Natural killer cell (primary cell): ENCODE measurements at regions not wholly inside any gene's neighbourhood (a gene's known extent, or its start where the extent isn't known, plus 50 kb on each side); places are given as distances from the start of the nearest gene placed in this dataset.
"Not testable (repeated sequence)": the region's sequence is repeated elsewhere in the genome, so short reads cannot be mapped to it uniquely, and the experiment has no call there.

Source experiments
- ATAC-seq, 3 donors: fragments of 150-1000 bp in 2 of 3; fragments of 200-7000 bp in 1 of 3; cut with Tn5 transposase; 1 replicate in 1 of 3; 2 replicates in 2 of 3; pipeline ENCODE4 v1.10.0; 2021; ENCODE audit warnings: mild to moderate bottlenecking in 2 of 3, moderate library complexity in 2 of 3
- DNase-seq, 2 donors: peaks; one replicate each; pipeline versions ENCODE4 v3.0.0 to v3.0.0-alpha.2; 2013 to 2021; ENCODE audit warnings: mixed read lengths in 1 of 2
- H3K27ac ChIP-seq: one replicate; pipeline ENCODE4 v1.5.1; 2013; ENCODE audit warnings: mild to moderate bottlenecking, low read length
- H3K27me3 ChIP-seq: one replicate; pipeline ENCODE4 v1.6.1; 2013; ENCODE audit warnings: low read length; ENCODE audit not compliant: control insufficient read depth, insufficient read depth
- H3K36me3 ChIP-seq: one replicate; pipeline ENCODE4 v1.6.1; 2013; ENCODE audit warnings: low read length; ENCODE audit not compliant: control insufficient read depth, insufficient read depth
- H3K4me1 ChIP-seq: one replicate; pipeline ENCODE4 v1.6.1; 2013; ENCODE audit warnings: low read length; ENCODE audit not compliant: control insufficient read depth, insufficient read depth
- H3K4me3 ChIP-seq: one replicate; pipeline ENCODE4 v1.5.1; 2013; ENCODE audit warnings: low read length
- H3K9me3 ChIP-seq: one replicate; pipeline ENCODE4 v1.6.1; 2013; ENCODE audit warnings: low read length; ENCODE audit not compliant: control insufficient read depth, insufficient read depth
- H3K27ac Mint-ChIP-seq, 2 donors: one replicate each; pipeline ENCODE4 v1.8.0; 2022; ENCODE audit warnings: mild to moderate bottlenecking in 2 of 2, mixed read lengths in 2 of 2, moderate library complexity in 1 of 2
- H3K27me3 Mint-ChIP-seq, 2 donors: one replicate each; pipeline ENCODE4 v1.8.0; 2022; ENCODE audit warnings: low read depth in 2 of 2, mixed read lengths in 2 of 2
- H3K36me3 Mint-ChIP-seq: one replicate; pipeline ENCODE4 v1.8.0; 2022; ENCODE audit warnings: mixed read lengths
- H3K4me1 Mint-ChIP-seq, 2 donors: one replicate each; pipeline ENCODE4 v1.8.0; 2022; ENCODE audit warnings: mixed read lengths in 2 of 2
- H3K4me3 Mint-ChIP-seq: one replicate; pipeline ENCODE4 v1.8.0; 2022; ENCODE audit warnings: mild to moderate bottlenecking, moderate library complexity, mixed read lengths
- H3K9me3 Mint-ChIP-seq, 2 donors: one replicate each; pipeline ENCODE4 v1.8.0; 2022; ENCODE audit warnings: mixed read lengths in 2 of 2
- CTCF ChIP-seq: fragments of 200-600 bp; IDR thresholded peaks from one replicate; pipeline ENCODE4 v1.8.0; 2022; ENCODE audit warnings: antibody characterized with exemption
- WGBS: methylation state at CpG from one replicate; pipeline ENCODE4 v1.1.7; 2013; ENCODE audit warnings: missing lambda C conversion rate; ENCODE audit not compliant: insufficient coverage; 5-methylcytosine and 5-hydroxymethylcytosine counted together
- intact Hi-C: fragments of 100-400 bp; cut with micrococcal nuclease; formaldehyde crosslinking; loops from one replicate; pipeline ENCODE4 v1.14.2; 2022

GRCh38 chr10:20573924-20574323 lies 323.2 kb downstream of the NEBL start:
- intact Hi-C loops = no loop called here
- no peak overlapping the region for H3K4me3 Mint-ChIP-seq
- ATAC-seq = no peak
- no peaks in the 10 kb centered on the region for H3K36me3 Mint-ChIP-seq
- H3K4me1 Mint-ChIP-seq = peaks cover 14 to 16% of the 10 kb centered on the region in 2 donors
- H3K27ac ChIP-seq = no peak overlapping the region
- no peaks in the 10 kb centered on the region for H3K9me3 ChIP-seq
- no peak overlapping the region for H3K4me3 ChIP-seq
- H3K27me3 Mint-ChIP-seq = no peaks in the 10 kb centered on the region
- DNase-seq = no peak
- H3K36me3 ChIP-seq = no peaks in the 10 kb centered on the region
- H3K4me1 ChIP-seq = peaks cover 8% of the 10 kb centered on the region
- no peak overlapping the region for H3K27ac Mint-ChIP-seq
- no peaks in the 10 kb centered on the region for H3K27me3 ChIP-seq
- WGBS = 79% methylated on average over 1 of the region's 2 CpGs
- no peak for TF ChIP-seq CTCF
- H3K9me3 Mint-ChIP-seq = no peaks in the 10 kb centered on the region

- H3K27ac Mint-ChIP-seq, H3K27me3 Mint-ChIP-seq, H3K27ac ChIP-seq, H3K4me1 ChIP-seq, H3K27me3 ChIP-seq, H3K36me3 ChIP-seq, ATAC-seq, DNase-seq, H3K9me3 Mint-ChIP-seq, H3K4me3 Mint-ChIP-seq, H3K36me3 Mint-ChIP-seq, H3K9me3 ChIP-seq, intact Hi-C loops, H3K4me3 ChIP-seq: not testable (repeated sequence)
- WGBS = 88% methylated on average over 7 of the region's 7 CpGs
- H3K4me1 Mint-ChIP-seq = peaks cover 0 to 11% of the 10 kb centered on the region in 2 donors
These were observed 341.1 kb downstream of the NEBL start for GRCh38 chr10:20555990-20556389.

- peaks cover 4% of the 10 kb centered on the region for H3K4me1 ChIP-seq
- no CpG with 5 or more reads among the region's 3 CpGs for WGBS
- H3K27ac ChIP-seq = no peak overlapping the region
- Mint-ChIP-seq H3K9me3 (peaks cover 2 to 4% of the 10 kb centered on the region in 2 donors), H3K4me3 (no peak overlapping the region), H3K27ac (no peak overlapping the region), H3K27me3 (no peaks in the 10 kb centered on the region), H3K36me3 (no peaks in the 10 kb centered on the region), H3K4me1 (peaks cover 0 to 11% of the 10 kb centered on the region in 2 donors)
- ATAC-seq = peak in 1 of 3 donors; percentile 26
- no peaks in the 10 kb centered on the region for H3K36me3 ChIP-seq
- H3K9me3 ChIP-seq = no peaks in the 10 kb centered on the region
- no peak for TF ChIP-seq CTCF
- H3K27me3 ChIP-seq = no peaks in the 10 kb centered on the region
- no peak overlapping the region for H3K4me3 ChIP-seq
- intact Hi-C loops = no loop called here
- DNase-seq = no peak
These were observed 344.7 kb downstream of the NEBL start for GRCh38 chr10:20552382-20552781.

GRCh38 chr10:20551761-20552160 lies 345.4 kb downstream of the NEBL start:
- intact Hi-C loops = no loop called here
- no peaks in the 10 kb centered on the region for H3K27me3 Mint-ChIP-seq
- H3K4me3 ChIP-seq = no peak overlapping the region
- H3K9me3 Mint-ChIP-seq = peaks cover 2 to 4% of the 10 kb centered on the region in 2 donors
- H3K4me1 Mint-ChIP-seq = peaks cover 0 to 11% of the 10 kb centered on the region in 2 donors
- H3K27ac Mint-ChIP-seq = no peak overlapping the region
- ATAC-seq = no peak
- 94% methylated on average over 2 of the region's 2 CpGs for WGBS
- H3K9me3 ChIP-seq = no peaks in the 10 kb centered on the region
- no peaks in the 10 kb centered on the region for H3K36me3 Mint-ChIP-seq
- DNase-seq = no peak
- H3K4me1 ChIP-seq = peaks cover 4% of the 10 kb centered on the region
- no peaks in the 10 kb centered on the region for H3K36me3 ChIP-seq
- H3K27me3 ChIP-seq = no peaks in the 10 kb centered on the region
- H3K4me3 Mint-ChIP-seq = no peak overlapping the region
- H3K27ac ChIP-seq = no peak overlapping the region
- no peak for TF ChIP-seq CTCF
